ENCODE measurements at regions not wholly inside any gene's neighbourhood (a gene's known extent, or its start where the extent isn't known, plus 50 kb on each side); places are given as distances from the start of the nearest gene placed in this dataset.

DNA sequence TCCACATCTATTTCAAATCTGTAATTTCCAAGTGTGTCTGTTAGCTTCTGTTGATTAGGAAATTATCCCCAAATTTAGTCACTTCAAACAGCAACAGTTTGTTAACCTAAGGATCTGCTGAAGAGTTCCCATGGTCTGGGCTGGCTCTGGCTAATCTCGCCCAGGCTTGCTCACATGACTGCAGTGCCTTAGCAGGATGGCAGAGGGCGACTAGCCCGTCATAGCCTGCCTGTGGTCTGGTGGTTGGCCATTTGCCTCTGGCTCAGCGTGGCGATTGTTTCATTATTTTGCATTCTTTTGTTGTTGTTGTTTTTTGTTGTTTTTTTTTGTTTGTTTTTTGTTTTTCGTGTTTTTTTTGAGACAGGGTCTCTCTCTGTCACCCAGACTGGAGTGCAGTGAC lies 264.0 kb downstream of the TRIML1 start:
- TF ChIP-seq CTCF (IDR thresholded peaks at IDR 0.05) (no peak), POLR2A (IDR thresholded peaks at IDR 0.05) (no peak)
